ENCODE measurements at regions not wholly inside any gene's neighbourhood (a gene's known extent, or its start where the extent isn't known, plus 50 kb on each side); places are given as distances from the start of the nearest gene placed in this dataset.

- TF ChIP-seq, protein P1, sequence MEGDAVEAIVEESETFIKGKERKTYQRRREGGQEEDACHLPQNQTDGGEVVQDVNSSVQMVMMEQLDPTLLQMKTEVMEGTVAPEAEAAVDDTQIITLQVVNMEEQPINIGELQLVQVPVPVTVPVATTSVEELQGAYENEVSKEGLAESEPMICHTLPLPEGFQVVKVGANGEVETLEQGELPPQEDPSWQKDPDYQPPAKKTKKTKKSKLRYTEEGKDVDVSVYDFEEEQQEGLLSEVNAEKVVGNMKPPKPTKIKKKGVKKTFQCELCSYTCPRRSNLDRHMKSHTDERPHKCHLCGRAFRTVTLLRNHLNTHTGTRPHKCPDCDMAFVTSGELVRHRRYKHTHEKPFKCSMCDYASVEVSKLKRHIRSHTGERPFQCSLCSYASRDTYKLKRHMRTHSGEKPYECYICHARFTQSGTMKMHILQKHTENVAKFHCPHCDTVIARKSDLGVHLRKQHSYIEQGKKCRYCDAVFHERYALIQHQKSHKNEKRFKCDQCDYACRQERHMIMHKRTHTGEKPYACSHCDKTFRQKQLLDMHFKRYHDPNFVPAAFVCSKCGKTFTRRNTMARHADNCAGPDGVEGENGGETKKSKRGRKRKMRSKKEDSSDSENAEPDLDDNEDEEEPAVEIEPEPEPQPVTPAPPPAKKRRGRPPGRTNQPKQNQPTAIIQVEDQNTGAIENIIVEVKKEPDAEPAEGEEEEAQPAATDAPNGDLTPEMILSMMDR (IDR thresholded peaks at IDR 0.05; ENCODE audit: extremely low read depth in 1 of 2, insufficient read depth in 1 of 2, low read depth in 1 of 2, low read length in 2 of 2): no peak
- TF ChIP-seq POLR2A (IDR thresholded peaks at IDR 0.05; ENCODE audit: low read depth, low read length) (no peak), POLR2AphosphoS5 (IDR thresholded peaks at IDR 0.05; ENCODE audit: insufficient read depth, low read depth, low read length) (no peak), MYC (IDR thresholded peaks at IDR 0.05; ENCODE audit: low read depth, low read length) (no peak), EZH2 (IDR thresholded peaks at IDR 0.05; ENCODE audit: borderline replicate concordance, low read depth, low read length, severe bottlenecking) (no peak), JUN (IDR thresholded peaks at IDR 0.05; ENCODE audit: borderline replicate concordance, insufficient read depth, insufficient read length, low read depth) (no peak)
- TF ChIP-seq, protein P2, sequence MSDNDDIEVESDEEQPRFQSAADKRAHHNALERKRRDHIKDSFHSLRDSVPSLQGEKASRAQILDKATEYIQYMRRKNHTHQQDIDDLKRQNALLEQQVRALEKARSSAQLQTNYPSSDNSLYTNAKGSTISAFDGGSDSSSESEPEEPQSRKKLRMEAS (IDR thresholded peaks at IDR 0.05; ENCODE audit: insufficient read depth, insufficient read length): no peak
Observed at GRCh38 chr11:112795911-112796649, 165.1 kb upstream of the NCAM1 start.
